Calu3 (cell line): ENCODE measurements at regions not wholly inside any gene's neighbourhood (a gene's known extent, or its start where the extent isn't known, plus 50 kb on each side); places are given as distances from the start of the nearest gene placed in this dataset.

Experiments
- BruUV-seq: library from RNA; stranded (reverse); fragments of 400-500 nt; replicated peaks from 2 replicates; lab custom pipeline; 2021; lab: Mats Ljungman, UMichigan
- CTCF ChIA-PET: fragments of 300-600 bp; sonication (Branson Sonifier 250); formaldehyde crosslinking; loops from one replicate; lab custom pipeline; 2022; ENCODE audit warnings: antibody characterized with exemption; lab: Charles Lee
- DNase-seq: peaks from one replicate; pipeline ENCODE4 v3.0.0; 2022
- H3K27ac Mint-ChIP-seq: one replicate; pipeline ENCODE4 v1.8.0; 2022; ENCODE audit warnings: mixed read lengths; ENCODE audit not compliant: unreplicated experiment
- H3K27me3 Mint-ChIP-seq: one replicate; pipeline ENCODE4 v1.8.0; 2022; ENCODE audit warnings: mixed read lengths; ENCODE audit not compliant: unreplicated experiment
- H3K36me3 Mint-ChIP-seq: one replicate; pipeline ENCODE4 v1.8.0; 2022; ENCODE audit warnings: mild to moderate bottlenecking, moderate library complexity, mixed read lengths; ENCODE audit not compliant: insufficient read depth, unreplicated experiment
- H3K4me1 Mint-ChIP-seq: one replicate; pipeline ENCODE4 v1.8.0; 2022; ENCODE audit warnings: mild to moderate bottlenecking, low read depth, mixed read lengths; ENCODE audit not compliant: unreplicated experiment
- H3K4me3 Mint-ChIP-seq: one replicate; pipeline ENCODE4 v1.8.0; 2022; ENCODE audit warnings: mild to moderate bottlenecking, low read depth, moderate library complexity, mixed read lengths; ENCODE audit not compliant: unreplicated experiment
- H3K9me3 Mint-ChIP-seq: one replicate; pipeline ENCODE4 v1.8.0; 2022; ENCODE audit warnings: low read depth, mixed read lengths; ENCODE audit not compliant: unreplicated experiment
- CTCF ChIP-seq: fragments of 200-600 bp; IDR thresholded peaks from one replicate; pipeline ENCODE4 v1.8.0; 2022; ENCODE audit warnings: antibody characterized with exemption; ENCODE audit not compliant: unreplicated experiment
- intact Hi-C: fragments of 100-400 bp; cut with micrococcal nuclease; formaldehyde crosslinking; loops from one replicate; pipeline ENCODE4 v1.10.0; 2022; ENCODE audit not compliant: unreplicated experiment

- no peak for TF ChIP-seq CTCF
- Mint-ChIP-seq H3K4me3 (no peak overlapping the region), H3K9me3 (no peaks in the 10 kb centered on the region), H3K4me1 (no peaks in the 10 kb centered on the region), H3K36me3 (no peaks in the 10 kb centered on the region), H3K27ac (no peak overlapping the region), H3K27me3 (peaks cover 7% of the 10 kb centered on the region)
- BruUV-seq: no TSS peak
- no peak for DNase-seq
- intact Hi-C loops: loop anchor here (10.0 kb wide), 1 partner anchor 48 kb away; no protein-coding TSS in a partner anchor
- CTCF ChIA-PET: no interaction called here
Measured at GRCh38 chr4:77306496-77306895, 149.5 kb downstream of the CCNG2 start.

GRCh38 chr4:77308843-77309242 lies 151.8 kb downstream of the CCNG2 start:
- BruUV-seq: no TSS peak
- TF ChIP-seq CTCF: no peak
- Mint-ChIP-seq H3K36me3 (no peaks in the 10 kb centered on the region), H3K9me3 (no peaks in the 10 kb centered on the region), H3K27me3 (peaks cover 30% of the 10 kb centered on the region), H3K27ac (no peak overlapping the region), H3K4me3 (no peak overlapping the region), H3K4me1 (no peaks in the 10 kb centered on the region)
- intact Hi-C loops: loop anchor here (1.0 to 10.0 kb wide), 2 partner anchors 46 to 69 kb away; no protein-coding TSS in a partner anchor
- DNase-seq: peak; percentile 1
- CTCF ChIA-PET: no interaction called here

- no peaks in the 10 kb centered on the region for H3K9me3 Mint-ChIP-seq
- intact Hi-C loops: loop anchor here (1.0 to 10.0 kb wide), 2 partner anchors 45 to 69 kb away; no protein-coding TSS in a partner anchor
- H3K4me1 Mint-ChIP-seq: no peaks in the 10 kb centered on the region
- H3K36me3 Mint-ChIP-seq: no peaks in the 10 kb centered on the region
- CTCF ChIA-PET: interaction anchor here (0.8 kb wide), 1 partner anchor 310 kb away, joined by 3 read pairs; no protein-coding TSS in a partner anchor
- no peak overlapping the region for H3K27ac Mint-ChIP-seq
- TF ChIP-seq CTCF: no peak
- no TSS peak for BruUV-seq
- no peak overlapping the region for H3K4me3 Mint-ChIP-seq
- peaks cover 30% of the 10 kb centered on the region for H3K27me3 Mint-ChIP-seq
- DNase-seq: no peak
Measured at GRCh38 chr4:77309496-77309895, 152.5 kb downstream of the CCNG2 start.

- no peak overlapping the region for H3K4me3 Mint-ChIP-seq
- H3K9me3 Mint-ChIP-seq: no peaks in the 10 kb centered on the region
- DNase-seq: no peak
- no peak for TF ChIP-seq CTCF
- CTCF ChIA-PET: no interaction called here
- no TSS peak for BruUV-seq
- intact Hi-C loops: no loop called here
- no peaks in the 10 kb centered on the region for H3K4me1 Mint-ChIP-seq
- no peak overlapping the region for H3K27ac Mint-ChIP-seq
- peaks cover 30% of the 10 kb centered on the region for H3K27me3 Mint-ChIP-seq
- H3K36me3 Mint-ChIP-seq: no peaks in the 10 kb centered on the region
Measured at GRCh38 chr4:77310931-77311330, 153.9 kb downstream of the CCNG2 start.
